IMR-90 (cell line): ENCODE measurements at regions not wholly inside any gene's neighbourhood (a gene's known extent, or its start where the extent isn't known, plus 50 kb on each side); places are given as distances from the start of the nearest gene placed in this dataset.

ENCODE experiments used
- ATAC-seq: fragments of 200-7000 bp; cut with Tn5 transposase; 2 replicates; pipeline ENCODE4 v1.9.1; 2020; ENCODE audit warnings: low read depth, mild to moderate bottlenecking, moderate library complexity
- BruUV-seq: library from RNA; stranded (reverse); fragments of 400-500 nt; replicated peaks from 2 replicates; lab custom pipeline; 2021; lab: Mats Ljungman, UMichigan
- CTCF ChIA-PET: fragments of 300-600 bp; formaldehyde crosslinking; extraction: SDS; loops from one replicate; lab custom pipeline; 2021; ENCODE audit warnings: antibody characterized with exemption; lab: Yijun Ruan, JAX
- POLR2A ChIA-PET: fragments of 300-600 bp; sonication (Branson Sonifier 250); formaldehyde crosslinking; loops from one replicate; lab custom pipeline; 2022; ENCODE audit warnings: antibody characterized with exemption; ENCODE audit not compliant: unreplicated experiment; lab: Charles Lee
- DNase-seq: peaks from one replicate; pipeline ENCODE4 v3.0.0; 2013
- H2AFZ ChIP-seq: replicated peaks from 2 replicates; pipeline ENCODE3; 2013; ENCODE audit warnings: low read length, mild to moderate bottlenecking; ENCODE audit not compliant: poor library complexity
- H2AK5ac ChIP-seq: 2 replicates; pipeline ENCODE4 v1.6.1; 2013; ENCODE audit warnings: low read depth, low read length, inconsistent platforms
- H2AK9ac ChIP-seq: replicated peaks from 2 replicates; pipeline ENCODE3; 2013; ENCODE audit warnings: mild to moderate bottlenecking, low read depth, low read length, moderate library complexity; ENCODE audit not compliant: poor library complexity
- H2BK120ac ChIP-seq: 2 replicates; pipeline ENCODE4 v1.6.1; 2013; ENCODE audit warnings: low read depth, low read length, inconsistent platforms
- H2BK15ac ChIP-seq: 3 replicates; pipeline ENCODE4 v1.6.1; 2013; ENCODE audit warnings: low read depth, low read length, inconsistent platforms
- H2BK20ac ChIP-seq: 2 replicates; pipeline ENCODE4 v1.6.1; 2013; ENCODE audit warnings: low read depth, mild to moderate bottlenecking, inconsistent platforms, low read length, moderate library complexity
- H2BK5ac ChIP-seq: 2 replicates; pipeline ENCODE4 v1.6.1; 2013; ENCODE audit warnings: mild to moderate bottlenecking, low read depth, low read length, inconsistent platforms; ENCODE audit not compliant: poor library complexity, severe bottlenecking
- H3K14ac ChIP-seq: replicated peaks from 2 replicates; pipeline ENCODE4 v1.6.1; 2013; ENCODE audit warnings: low read depth, low read length, inconsistent platforms
- H3K18ac ChIP-seq: 2 replicates; pipeline ENCODE4 v1.6.1; 2013; ENCODE audit warnings: low read depth, low read length, control low read depth
- H3K23ac ChIP-seq: 2 replicates; pipeline ENCODE4 v1.6.1; 2013; ENCODE audit warnings: low read depth, low read length, inconsistent platforms
- H3K27ac ChIP-seq: 2 replicates; pipeline ENCODE4 v1.5.1; 2013; ENCODE audit warnings: mild to moderate bottlenecking, control low read depth, low read length; ENCODE audit not compliant: insufficient read depth
- H3K27me3 ChIP-seq: 2 replicates; pipeline ENCODE4 v1.6.1; 2013; ENCODE audit warnings: low read length; ENCODE audit not compliant: control insufficient read depth, insufficient read depth
- H3K36me3 ChIP-seq: 2 replicates; pipeline ENCODE4 v1.6.1; 2013; ENCODE audit warnings: low read length, mixed read lengths; ENCODE audit not compliant: control insufficient read depth, insufficient read depth
- H3K4ac ChIP-seq: 2 replicates; pipeline ENCODE4 v1.6.1; 2013; ENCODE audit warnings: low read depth, low read length, inconsistent platforms
- H3K4me1 ChIP-seq: 2 replicates; pipeline ENCODE4 v1.6.1; 2013; ENCODE audit warnings: low read length, mixed read lengths; ENCODE audit not compliant: control insufficient read depth, insufficient read depth
- H3K4me2 ChIP-seq: 2 replicates; pipeline ENCODE4 v1.6.1; 2013; ENCODE audit warnings: low read depth, mild to moderate bottlenecking, control low read depth, low read length, moderate library complexity
- H3K4me3 ChIP-seq: 2 replicates; pipeline ENCODE4 v1.5.1; 2013; ENCODE audit warnings: low read depth, mild to moderate bottlenecking, control low read depth, low read length, moderate library complexity; ENCODE audit not compliant: insufficient read depth
- H3K56ac ChIP-seq: 2 replicates; pipeline ENCODE4 v1.6.1; 2013; ENCODE audit warnings: low read length, inconsistent platforms; ENCODE audit not compliant: insufficient read depth; ENCODE audit errors: extremely low read depth
- H3K79me1 ChIP-seq, 2 experiments: 2 replicates each; pipeline ENCODE4 v1.6.1; 2013; ENCODE audit warnings: low read length in 2 of 2, inconsistent platforms in 1 of 2, low read depth in 1 of 2
- H3K9ac ChIP-seq: 2 replicates; pipeline ENCODE4 v1.6.1; 2013; ENCODE audit warnings: low read depth, low read length, control low read depth
- H3K9me1 ChIP-seq: 2 replicates; pipeline ENCODE4 v1.6.1; 2013; ENCODE audit warnings: low read length, inconsistent platforms; ENCODE audit not compliant: insufficient read depth
- H3K9me3 ChIP-seq: 2 replicates; pipeline ENCODE4 v1.6.1; 2013; ENCODE audit warnings: low read length; ENCODE audit not compliant: control insufficient read depth, insufficient read depth
- H4K20me1 ChIP-seq: 2 replicates; pipeline ENCODE4 v1.6.1; 2013; ENCODE audit warnings: low read length, inconsistent platforms; ENCODE audit not compliant: insufficient read depth
- H4K5ac ChIP-seq: 2 replicates; pipeline ENCODE4 v1.6.1; 2013; ENCODE audit warnings: mild to moderate bottlenecking, low read depth, low read length, control low read depth
- H4K8ac ChIP-seq, 2 experiments: 2 replicates each; pipeline ENCODE4 v1.6.1; 2013; ENCODE audit warnings: low read depth in 2 of 2, low read length in 2 of 2, control low read depth in 1 of 2, inconsistent platforms in 1 of 2
- H4K91ac ChIP-seq: 2 replicates; pipeline ENCODE4 v1.6.1; 2013; ENCODE audit warnings: low read depth, low read length, inconsistent platforms; ENCODE audit not compliant: insufficient read depth
- CHD1 ChIP-seq: IDR thresholded peaks from 2 replicates; pipeline ENCODE4 v1.6.1; 2012; ENCODE audit warnings: low read depth, low read length, improper control_type of control experiment
- RAD21 ChIP-seq: IDR thresholded peaks from 2 replicates; pipeline ENCODE4 v1.6.1; 2012; ENCODE audit warnings: low read length, improper control_type of control experiment
- WGBS, 2 experiments: methylation state at CpG; one replicate each; pipeline versions ENCODE4 v1.1.5 to v1.1.7; 2013; ENCODE audit warnings: missing lambda C conversion rate in 2 of 2; ENCODE audit not compliant: insufficient read length in 1 of 2; ENCODE audit errors: extremely low coverage in 2 of 2; 5-methylcytosine and 5-hydroxymethylcytosine counted together
- dilution Hi-C: fragments of 300-500 bp; cut with HindIII; formaldehyde crosslinking; loops from one replicate; pipeline ENCODE4 v1.14.3; 2018; ENCODE audit warnings: low sequenced_read_pairs; ENCODE audit not compliant: unreplicated experiment
- in situ Hi-C: fragments of 300-500 bp; cut with MboI; formaldehyde crosslinking; loops from 3 replicates; pipeline ENCODE4 v1.14.3; 2019; ENCODE audit warnings: low sequenced_read_pairs, inconsistent platforms, mixed read lengths
- intact Hi-C: fragments of 100-400 bp; cut with micrococcal nuclease; formaldehyde crosslinking; loops from 2 replicates; pipeline ENCODE4 v1.10.0; 2022

DNA sequence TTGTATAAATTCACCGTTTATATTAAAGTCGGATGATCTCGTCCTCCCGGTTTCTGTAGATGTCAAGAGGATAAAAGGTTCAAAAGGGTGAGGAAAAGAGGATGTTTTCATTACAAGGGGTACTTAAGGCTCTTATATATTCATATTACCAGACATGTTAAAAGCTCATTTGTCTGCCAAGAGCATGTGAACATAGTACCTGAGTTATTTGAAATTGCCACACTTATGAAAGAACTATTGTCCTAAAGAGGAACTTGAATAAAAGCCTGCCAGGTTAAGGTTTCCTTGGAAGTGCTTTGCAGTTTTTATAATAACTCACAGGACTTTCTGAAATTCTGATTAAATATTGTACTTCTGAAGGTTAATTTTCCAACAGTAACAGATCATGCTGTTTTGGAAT lies 1915.1 kb downstream of the MAT2B start:
- H3K9ac ChIP-seq: no peak overlapping the region
- no peak overlapping the region for H2BK120ac ChIP-seq
- no peak overlapping the region for H3K4me2 ChIP-seq
- intact Hi-C loops (no loop called here), dilution Hi-C loops (no loop called here), in situ Hi-C loops (no loop called here)
- H2BK15ac ChIP-seq: no peak overlapping the region
- H3K79me1 ChIP-seq: no peaks in the 10 kb centered on the region
- H3K4me1 ChIP-seq: no peaks in the 10 kb centered on the region
- no peak overlapping the region for H3K27ac ChIP-seq
- no peak overlapping the region for H3K23ac ChIP-seq
- H2AK5ac ChIP-seq: no peak overlapping the region
- no TSS peak for BruUV-seq
- no peaks in the 10 kb centered on the region for H4K20me1 ChIP-seq
- no peak overlapping the region for H2AK9ac ChIP-seq
- no peak overlapping the region for H3K4ac ChIP-seq
- no peak overlapping the region for H4K91ac ChIP-seq
- DNase-seq (no peak), ATAC-seq (no peak)
- no peak overlapping the region for H3K18ac ChIP-seq
- no peaks in the 10 kb centered on the region for H3K9me1 ChIP-seq
- H4K8ac ChIP-seq: no peak overlapping the region
- CTCF ChIA-PET: no interaction called here
- no peak overlapping the region for H2BK5ac ChIP-seq
- H3K36me3 ChIP-seq: no peaks in the 10 kb centered on the region
- H3K27me3 ChIP-seq: no peaks in the 10 kb centered on the region
- H3K9me3 ChIP-seq: no peaks in the 10 kb centered on the region
- POLR2A ChIA-PET: no interaction called here
- no peak overlapping the region for H3K56ac ChIP-seq
- WGBS, 2 experiments: no CpG with 5 or more reads among the region's 4 CpGs
- no peak overlapping the region for H2AFZ ChIP-seq
- H4K5ac ChIP-seq: no peak overlapping the region
- TF ChIP-seq CHD1 (no peak), RAD21 (no peak)
- H2BK20ac ChIP-seq: no peak overlapping the region
- H3K14ac ChIP-seq: no peak overlapping the region
- no peak overlapping the region for H3K4me3 ChIP-seq
